Type B pancreatic cell (in vitro differentiated cells): ENCODE measurements at regions not wholly inside any gene's neighbourhood (a gene's known extent, or its start where the extent isn't known, plus 50 kb on each side); places are given as distances from the start of the nearest gene placed in this dataset.

Source experiments
- DNase-seq: peaks from one replicate; pipeline ENCODE4 v3.0.0; 2021; ENCODE audit warnings: mixed read lengths; ENCODE audit not compliant: unreplicated experiment; ENCODE audit errors: extremely low spot score
- H3K27ac Mint-ChIP-seq: 2 replicates; pipeline ENCODE4 v1.8.0; 2021; ENCODE audit warnings: mild to moderate bottlenecking, mixed read lengths
- H3K27me3 Mint-ChIP-seq: 2 replicates; pipeline ENCODE4 v1.8.0; 2021; ENCODE audit warnings: mixed read lengths
- H3K36me3 Mint-ChIP-seq: 2 replicates; pipeline ENCODE4 v1.8.0; 2021; ENCODE audit warnings: mixed read lengths
- H3K4me1 Mint-ChIP-seq: one replicate; pipeline ENCODE4 v1.8.0; 2021; ENCODE audit warnings: mixed read lengths; ENCODE audit not compliant: unreplicated experiment
- H3K4me3 Mint-ChIP-seq: 2 replicates; pipeline ENCODE4 v1.8.0; 2021; ENCODE audit warnings: mild to moderate bottlenecking, mixed read lengths
- H3K9me3 Mint-ChIP-seq: 2 replicates; pipeline ENCODE4 v1.8.0; 2021; ENCODE audit warnings: mixed read lengths
- TF ChIP-seq, protein P1 (sequence below): fragments of 200-600 bp; sonication (generic); conservative IDR thresholded peaks from 2 replicates; pipeline ENCODE4 v1.5.0; 2021; ENCODE audit warnings: antibody characterized with exemption, mild to moderate bottlenecking

DNA sequence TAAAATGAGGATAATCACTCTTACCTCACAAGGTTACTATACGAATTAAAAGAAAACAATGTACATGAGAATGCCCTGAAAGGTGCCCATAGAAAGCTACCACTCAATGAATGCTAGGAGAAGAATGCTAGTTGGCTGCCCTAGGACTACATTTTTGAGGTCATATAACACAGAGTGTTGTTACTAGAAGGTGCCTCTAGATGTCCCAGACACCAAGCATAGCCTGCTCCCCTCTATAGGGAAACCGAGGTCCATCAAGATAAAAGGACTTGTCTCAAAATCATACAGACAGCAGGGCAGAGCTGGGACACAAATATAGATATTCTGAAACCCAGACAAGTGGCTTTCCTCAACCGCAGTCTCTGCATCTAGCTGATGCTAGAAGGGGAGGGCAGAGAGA, 147.0 kb upstream of the ARHGEF9 start:
- Mint-ChIP-seq H3K27ac (no peak overlapping the region), H3K36me3 (no peaks in the 10 kb centered on the region), H3K4me3 (no peak overlapping the region), H3K9me3 (no peaks in the 10 kb centered on the region), H3K4me1 (no peaks in the 10 kb centered on the region), H3K27me3 (no peaks in the 10 kb centered on the region)
- no peak for DNase-seq
- TF ChIP-seq, protein P1, sequence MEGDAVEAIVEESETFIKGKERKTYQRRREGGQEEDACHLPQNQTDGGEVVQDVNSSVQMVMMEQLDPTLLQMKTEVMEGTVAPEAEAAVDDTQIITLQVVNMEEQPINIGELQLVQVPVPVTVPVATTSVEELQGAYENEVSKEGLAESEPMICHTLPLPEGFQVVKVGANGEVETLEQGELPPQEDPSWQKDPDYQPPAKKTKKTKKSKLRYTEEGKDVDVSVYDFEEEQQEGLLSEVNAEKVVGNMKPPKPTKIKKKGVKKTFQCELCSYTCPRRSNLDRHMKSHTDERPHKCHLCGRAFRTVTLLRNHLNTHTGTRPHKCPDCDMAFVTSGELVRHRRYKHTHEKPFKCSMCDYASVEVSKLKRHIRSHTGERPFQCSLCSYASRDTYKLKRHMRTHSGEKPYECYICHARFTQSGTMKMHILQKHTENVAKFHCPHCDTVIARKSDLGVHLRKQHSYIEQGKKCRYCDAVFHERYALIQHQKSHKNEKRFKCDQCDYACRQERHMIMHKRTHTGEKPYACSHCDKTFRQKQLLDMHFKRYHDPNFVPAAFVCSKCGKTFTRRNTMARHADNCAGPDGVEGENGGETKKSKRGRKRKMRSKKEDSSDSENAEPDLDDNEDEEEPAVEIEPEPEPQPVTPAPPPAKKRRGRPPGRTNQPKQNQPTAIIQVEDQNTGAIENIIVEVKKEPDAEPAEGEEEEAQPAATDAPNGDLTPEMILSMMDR = no peak

DNA sequence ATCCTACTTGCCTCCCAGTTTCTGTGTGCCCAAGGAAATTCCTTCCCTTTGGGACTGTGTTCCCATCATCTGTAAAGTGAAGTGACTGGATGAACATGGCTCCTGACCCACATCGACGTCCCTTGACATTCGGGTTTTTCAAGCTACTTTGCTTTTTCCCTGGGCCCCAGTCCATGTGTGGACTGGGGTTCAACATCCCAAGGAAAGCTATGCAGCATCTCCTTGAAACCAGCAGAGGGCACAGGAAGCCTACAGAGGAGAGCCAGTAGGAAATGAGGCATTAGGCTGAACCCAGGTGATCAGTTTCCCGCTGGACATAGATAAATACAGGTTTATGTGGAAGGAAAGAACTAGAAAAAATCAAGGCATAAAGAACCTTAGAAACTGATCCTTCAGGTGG, 145.1 kb upstream of the ARHGEF9 start:
- Mint-ChIP-seq H3K9me3 (peaks cover 3% of the 10 kb centered on the region), H3K36me3 (no peaks in the 10 kb centered on the region), H3K4me1 (no peaks in the 10 kb centered on the region), H3K27me3 (no peaks in the 10 kb centered on the region), H3K4me3 (no peak overlapping the region), H3K27ac (no peak overlapping the region)
- no peak for DNase-seq
- TF ChIP-seq, protein P1 = peak; percentile 60

DNA sequence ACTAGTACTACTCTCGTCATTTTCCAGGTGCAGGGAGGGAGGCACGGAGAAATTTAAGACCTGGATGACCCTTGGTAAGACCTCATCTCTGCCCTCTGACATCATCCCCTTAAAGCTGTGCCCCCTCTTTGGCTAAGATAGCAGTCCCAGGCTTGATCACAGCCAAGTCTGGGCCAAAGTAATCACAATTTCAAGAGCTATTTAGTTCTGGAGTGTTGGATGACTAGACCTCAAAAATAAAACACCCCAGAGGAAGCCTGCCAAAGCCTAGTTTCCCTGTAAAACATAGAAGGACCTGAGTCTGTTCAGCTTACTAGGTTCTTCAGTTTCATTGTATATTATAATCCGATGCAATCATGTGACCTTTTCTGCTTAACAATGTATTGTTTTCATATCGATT, 144.6 kb upstream of the ARHGEF9 start:
- Mint-ChIP-seq H3K4me3 (no peak overlapping the region), H3K9me3 (peaks cover 4% of the 10 kb centered on the region), H3K27ac (no peak overlapping the region), H3K36me3 (no peaks in the 10 kb centered on the region), H3K4me1 (no peaks in the 10 kb centered on the region), H3K27me3 (no peaks in the 10 kb centered on the region)
- TF ChIP-seq, protein P1 = no peak
- DNase-seq = no peak

DNA sequence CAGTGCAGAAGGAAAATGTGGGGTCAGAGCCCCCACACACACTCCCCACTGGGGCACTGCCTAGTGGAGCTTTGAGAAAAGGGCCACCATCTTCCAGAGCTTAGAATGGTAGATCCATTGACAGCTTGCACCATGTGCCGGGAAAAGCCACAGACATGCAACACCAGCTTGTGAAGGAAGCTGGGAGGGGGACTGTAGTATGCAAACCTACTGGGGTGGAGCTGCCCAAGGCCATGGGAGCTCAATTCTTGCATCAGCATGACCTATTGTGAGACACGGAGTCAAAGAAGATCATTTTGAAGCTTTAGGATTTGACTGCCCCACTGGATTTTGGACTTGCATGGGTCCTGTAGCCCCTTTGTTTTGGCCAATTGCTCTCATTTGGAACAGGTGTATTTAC, 142.8 kb upstream of the ARHGEF9 start:
- TF ChIP-seq, protein P1 = no peak
- Mint-ChIP-seq H3K4me3 (no peak overlapping the region), H3K36me3 (no peaks in the 10 kb centered on the region), H3K4me1 (no peaks in the 10 kb centered on the region), H3K9me3 (peaks cover 4% of the 10 kb centered on the region), H3K27me3 (no peaks in the 10 kb centered on the region), H3K27ac (no peak overlapping the region)
- no peak for DNase-seq

DNA sequence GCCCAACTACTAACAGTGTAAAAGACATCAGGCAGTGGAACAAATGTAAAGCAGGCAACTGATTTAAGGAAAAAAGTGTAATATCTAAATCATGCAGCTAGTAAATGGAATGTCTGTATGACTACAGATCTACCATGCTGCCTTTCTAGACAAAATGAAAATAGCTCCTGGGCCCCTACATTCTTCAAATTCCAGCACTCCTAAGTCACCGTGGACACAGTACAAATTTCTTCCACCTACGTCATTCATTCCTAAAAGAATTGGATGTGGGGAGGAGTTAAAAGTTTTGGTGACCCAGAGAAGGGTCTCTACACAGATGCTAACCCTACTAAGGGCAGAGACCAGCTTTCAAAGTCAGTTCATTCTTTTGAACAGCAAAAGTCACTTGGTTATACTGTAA, 137.2 kb upstream of the ARHGEF9 start:
- DNase-seq = no peak
- no peaks in the 10 kb centered on the region for H3K4me1 Mint-ChIP-seq
- TF ChIP-seq, protein P1 = no peak
- H3K27me3 Mint-ChIP-seq = no peaks in the 10 kb centered on the region
- no peak overlapping the region for H3K4me3 Mint-ChIP-seq
- H3K9me3 Mint-ChIP-seq = peaks cover 12% of the 10 kb centered on the region
- no peak overlapping the region for H3K27ac Mint-ChIP-seq
- H3K36me3 Mint-ChIP-seq = no peaks in the 10 kb centered on the region

DNA sequence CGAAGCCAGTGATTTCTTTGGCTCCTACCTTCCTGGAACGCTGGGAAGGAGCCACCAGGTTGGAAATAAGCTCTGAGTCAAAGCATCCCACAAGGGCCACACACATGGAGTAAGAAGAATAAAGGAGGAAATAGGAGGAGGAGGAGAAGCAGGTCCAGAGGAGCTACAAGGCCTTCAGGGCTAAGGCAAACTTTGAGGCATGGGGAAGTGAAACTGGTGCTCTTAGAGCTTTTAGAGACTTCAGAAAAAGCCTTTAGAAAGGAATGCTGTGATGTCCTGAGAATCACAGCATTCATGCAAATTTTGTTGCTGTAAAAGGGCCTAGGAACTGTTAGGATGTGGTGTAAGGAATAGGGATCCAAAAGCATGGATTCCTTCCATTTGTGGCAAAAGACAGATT, 135.9 kb upstream of the ARHGEF9 start:
- TF ChIP-seq, protein P1 = no peak
- Mint-ChIP-seq H3K9me3 (peaks cover 12% of the 10 kb centered on the region), H3K4me3 (no peak overlapping the region), H3K27me3 (no peaks in the 10 kb centered on the region), H3K36me3 (no peaks in the 10 kb centered on the region), H3K4me1 (no peaks in the 10 kb centered on the region), H3K27ac (no peak overlapping the region)
- DNase-seq = no peak
